ENCODE measurements at regions not wholly inside any gene's neighbourhood (a gene's known extent, or its start where the extent isn't known, plus 50 kb on each side); places are given as distances from the start of the nearest gene placed in this dataset.
"Not testable (repeated sequence)": the region's sequence is repeated elsewhere in the genome, so short reads cannot be mapped to it uniquely, and the experiment has no call there.

DNA sequence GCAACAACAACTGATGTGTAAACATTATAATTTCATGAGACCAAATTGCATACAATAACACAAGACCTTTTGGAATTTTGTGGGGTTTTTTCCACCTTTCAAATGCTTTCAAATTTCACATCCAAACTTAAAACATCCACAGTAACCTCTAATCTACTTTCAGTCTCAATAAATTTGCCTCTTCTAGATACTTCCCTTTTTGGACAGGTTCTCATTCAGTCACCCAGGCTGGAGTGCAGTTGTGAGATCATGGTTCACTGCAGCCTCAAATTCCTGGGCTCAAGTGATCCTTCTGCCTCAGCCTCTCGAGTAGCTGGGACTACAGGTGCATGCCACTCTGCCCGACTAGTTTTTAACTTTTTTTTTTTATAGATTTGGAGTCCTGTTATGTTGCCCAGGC is 556.6 kb downstream of the NLGN4X start:
- no peaks in the 10 kb centered on the region for H3K27me3 ChIP-seq
- no peaks in the 10 kb centered on the region for H3K36me3 ChIP-seq
- H3K4me3 ChIP-seq = no peak overlapping the region
- no peak overlapping the region for H3K27ac ChIP-seq (replicated peaks in 1 of 4)
- H3K4me1 ChIP-seq = no peaks in the 10 kb centered on the region
- intact Hi-C loops (cut with DNase I) = no loop called here
- TF ChIP-seq, protein P1, sequence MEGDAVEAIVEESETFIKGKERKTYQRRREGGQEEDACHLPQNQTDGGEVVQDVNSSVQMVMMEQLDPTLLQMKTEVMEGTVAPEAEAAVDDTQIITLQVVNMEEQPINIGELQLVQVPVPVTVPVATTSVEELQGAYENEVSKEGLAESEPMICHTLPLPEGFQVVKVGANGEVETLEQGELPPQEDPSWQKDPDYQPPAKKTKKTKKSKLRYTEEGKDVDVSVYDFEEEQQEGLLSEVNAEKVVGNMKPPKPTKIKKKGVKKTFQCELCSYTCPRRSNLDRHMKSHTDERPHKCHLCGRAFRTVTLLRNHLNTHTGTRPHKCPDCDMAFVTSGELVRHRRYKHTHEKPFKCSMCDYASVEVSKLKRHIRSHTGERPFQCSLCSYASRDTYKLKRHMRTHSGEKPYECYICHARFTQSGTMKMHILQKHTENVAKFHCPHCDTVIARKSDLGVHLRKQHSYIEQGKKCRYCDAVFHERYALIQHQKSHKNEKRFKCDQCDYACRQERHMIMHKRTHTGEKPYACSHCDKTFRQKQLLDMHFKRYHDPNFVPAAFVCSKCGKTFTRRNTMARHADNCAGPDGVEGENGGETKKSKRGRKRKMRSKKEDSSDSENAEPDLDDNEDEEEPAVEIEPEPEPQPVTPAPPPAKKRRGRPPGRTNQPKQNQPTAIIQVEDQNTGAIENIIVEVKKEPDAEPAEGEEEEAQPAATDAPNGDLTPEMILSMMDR (IDR thresholded peaks at IDR 0.05) = no peak
- H3K9me3 ChIP-seq = no peaks in the 10 kb centered on the region
- no peak for DNase-seq (ENCODE audit: extremely low spot score)
- 69% methylated on average over 2 of the region's 2 CpGs for WGBS

DNA sequence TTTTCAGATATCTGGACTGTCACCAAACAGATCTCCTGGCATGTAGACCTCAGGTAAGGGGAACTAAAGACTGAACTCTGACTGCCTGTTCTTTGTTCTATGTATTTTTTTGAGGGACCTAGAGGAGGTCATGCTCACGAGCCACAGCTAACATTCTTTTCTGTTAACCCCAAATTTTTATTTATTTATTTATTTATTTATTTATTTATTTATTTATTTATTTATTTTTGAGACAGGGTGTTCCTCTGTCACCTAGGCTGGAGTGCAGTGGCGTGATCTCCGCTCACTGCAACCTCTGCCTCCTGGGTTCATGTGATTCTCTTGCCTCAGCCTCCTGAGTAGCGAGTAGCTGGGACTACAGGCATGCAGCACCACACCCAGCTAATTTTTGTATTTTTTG is 562.0 kb downstream of the NLGN4X start:
- H3K9me3 ChIP-seq; DNase-seq (ENCODE audit: extremely low spot score); H3K27me3 ChIP-seq; H3K27ac ChIP-seq (replicated peaks in 1 of 4); intact Hi-C loops (cut with DNase I); H3K4me1 ChIP-seq; H3K36me3 ChIP-seq; H3K4me3 ChIP-seq: not testable (repeated sequence)
- 82% methylated on average over 4 of the region's 4 CpGs for WGBS

DNA sequence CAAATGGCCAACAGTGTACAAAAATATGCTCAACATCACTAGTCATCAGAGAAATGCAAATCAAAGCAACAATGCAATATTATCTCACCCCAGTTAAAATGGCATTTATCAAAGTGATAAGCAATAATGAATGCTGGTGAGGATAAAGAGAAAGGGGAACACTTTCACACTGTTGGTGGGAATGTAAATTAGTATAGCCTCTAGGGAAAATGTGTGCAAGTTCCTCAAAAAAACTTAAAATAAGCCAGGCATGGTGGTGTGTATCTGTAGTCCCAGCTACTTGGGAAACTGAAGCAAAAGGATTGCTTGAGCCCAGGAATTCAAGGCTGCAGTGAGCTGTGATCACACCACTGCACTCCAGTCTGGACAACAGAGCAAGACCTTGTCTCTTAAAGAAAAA is 572.1 kb downstream of the NLGN4X start:
- Histone ChIP-seq H3K4me1 (no peaks in the 10 kb centered on the region), H3K27me3 (no peaks in the 10 kb centered on the region), H3K9me3 (no peaks in the 10 kb centered on the region), H3K4me3 (no peak overlapping the region), H3K27ac (replicated peaks in 1 of 4) (no peak overlapping the region), H3K36me3 (no peaks in the 10 kb centered on the region)
- intact Hi-C loops (cut with DNase I) = no loop called here
- DNase-seq (ENCODE audit: extremely low spot score) = no peak
- TF ChIP-seq POLR2AphosphoS5 (IDR thresholded peaks at IDR 0.05) (no peak), EP300 (IDR thresholded peaks at IDR 0.05) (no peak), POLR2A (IDR thresholded peaks at IDR 0.05; ENCODE audit: low read depth) (no peak)
- TF ChIP-seq, protein P1 (IDR thresholded peaks at IDR 0.05) = no peak

DNA sequence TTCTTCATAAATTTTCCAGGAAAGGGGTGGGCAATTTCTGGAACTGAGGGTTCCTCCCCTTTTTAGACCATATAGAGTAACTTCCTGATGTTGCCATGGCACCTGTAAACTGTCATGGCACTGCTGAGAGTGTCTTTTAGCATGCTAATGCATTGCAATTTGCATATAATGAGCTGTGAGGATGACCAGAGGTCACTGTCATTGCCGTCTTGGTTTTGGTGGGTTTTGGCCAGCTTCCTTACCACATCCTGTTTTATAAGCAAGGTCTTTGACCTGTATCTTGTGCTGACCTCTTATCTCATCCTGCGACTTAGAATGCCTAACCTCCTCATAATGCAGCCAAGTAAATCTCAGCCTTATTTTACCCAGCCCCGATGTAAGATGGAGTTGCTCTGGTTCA is 577.8 kb downstream of the NLGN4X start:
- H3K9me3 ChIP-seq = no peaks in the 10 kb centered on the region
- no peak overlapping the region for H3K4me3 ChIP-seq
- no peaks in the 10 kb centered on the region for H3K36me3 ChIP-seq
- intact Hi-C loops (cut with DNase I) = no loop called here
- H3K27ac ChIP-seq (replicated peaks in 1 of 4) = no peak overlapping the region
- no peaks in the 10 kb centered on the region for H3K4me1 ChIP-seq
- no peak for TF ChIP-seq EP300 (IDR thresholded peaks at IDR 0.05)
- no peaks in the 10 kb centered on the region for H3K27me3 ChIP-seq
- DNase-seq (ENCODE audit: extremely low spot score) = no peak
- 73% methylated on average over 3 of the region's 3 CpGs for WGBS

DNA sequence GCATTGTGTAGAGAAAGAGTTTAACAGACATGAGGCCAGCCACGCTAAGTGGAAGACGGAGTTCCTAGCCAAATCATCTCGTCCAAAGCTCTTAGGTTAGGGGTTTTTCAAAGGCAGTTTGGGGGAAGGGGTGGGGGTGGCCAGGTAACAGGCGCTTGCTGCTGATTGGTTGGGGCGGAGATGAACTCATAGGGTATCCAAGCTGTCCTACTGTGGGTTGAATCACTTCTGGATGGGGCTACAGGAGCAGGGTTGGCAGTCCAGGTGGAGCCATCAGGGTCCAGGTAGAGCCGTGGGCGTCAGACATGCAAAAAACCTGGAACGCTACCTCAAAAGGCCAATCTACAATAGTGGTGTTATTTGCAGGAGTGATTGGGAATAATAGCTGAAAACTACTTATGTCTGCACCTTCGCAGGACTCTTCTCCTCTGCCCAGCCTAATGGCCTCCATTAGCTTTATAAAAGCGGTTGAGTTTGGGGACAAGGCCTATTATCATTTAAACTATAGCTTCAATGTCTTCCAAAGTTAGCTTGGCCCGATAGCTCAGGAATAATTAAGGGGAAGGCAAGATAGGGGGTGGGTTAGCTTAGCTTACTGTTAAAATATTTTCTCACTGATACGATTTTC is 579.6 kb downstream of the NLGN4X start:
- DNase-seq (ENCODE audit: extremely low spot score) = no peak
- Histone ChIP-seq H3K9me3 (no peaks in the 10 kb centered on the region), H3K4me3 (no peak overlapping the region), H3K36me3 (no peaks in the 10 kb centered on the region), H3K27me3 (no peaks in the 10 kb centered on the region), H3K4me1 (no peaks in the 10 kb centered on the region), H3K27ac (replicated peaks in 1 of 4) (no peak overlapping the region)
- TF ChIP-seq, protein P1 (IDR thresholded peaks at IDR 0.05) = no peak
- no peak for TF ChIP-seq POLR2A (IDR thresholded peaks at IDR 0.05; ENCODE audit: low read depth)
- TF ChIP-seq EP300 (IDR thresholded peaks at IDR 0.05) = no peak
- no peak for TF ChIP-seq POLR2AphosphoS5 (IDR thresholded peaks at IDR 0.05)
- intact Hi-C loops (cut with DNase I) = no loop called here
- WGBS = 46% methylated on average over 12 of the region's 12 CpGs

DNA sequence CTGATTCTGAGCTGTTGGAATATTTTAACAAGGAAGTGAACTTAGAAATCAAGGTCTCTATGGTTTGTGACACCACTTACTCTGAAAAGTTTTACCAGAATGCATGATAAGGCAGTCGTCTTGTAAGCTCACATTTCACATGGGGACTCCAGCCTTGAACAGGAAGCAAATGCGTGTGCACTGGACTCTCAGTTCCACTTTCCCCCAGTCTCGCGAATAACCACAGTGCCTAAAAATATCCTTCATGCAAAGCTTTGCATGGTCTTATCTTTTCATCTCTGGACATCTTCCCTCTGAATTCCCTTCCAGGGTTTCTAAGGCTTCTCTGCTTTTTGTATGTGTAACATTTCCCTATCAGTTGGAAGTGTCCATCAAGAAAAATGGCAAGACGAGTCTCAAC is 581.8 kb downstream of the NLGN4X start:
- H3K9me3 ChIP-seq = no peaks in the 10 kb centered on the region

More for the DNA sequence above, 581.8 kb downstream of the NLGN4X start:
- TF ChIP-seq POLR2AphosphoS5 (IDR thresholded peaks at IDR 0.05) = no peak
- TF ChIP-seq, protein P1 (IDR thresholded peaks at IDR 0.05) = no peak
- no peak for TF ChIP-seq EP300 (IDR thresholded peaks at IDR 0.05)
- TF ChIP-seq POLR2A (IDR thresholded peaks at IDR 0.05; ENCODE audit: low read depth) = no peak
- Histone ChIP-seq H3K27ac (replicated peaks in 1 of 4) (no peak overlapping the region), H3K36me3 (no peaks in the 10 kb centered on the region), H3K4me1 (no peaks in the 10 kb centered on the region), H3K4me3 (no peak overlapping the region), H3K27me3 (no peaks in the 10 kb centered on the region)
- 62% methylated on average over 5 of the region's 5 CpGs for WGBS
- DNase-seq (ENCODE audit: extremely low spot score) = no peak
- intact Hi-C loops (cut with DNase I) = no loop called here
